Activated B cell treated with CpG ODN at 0.5 μM for 24 hours (primary cell): ENCODE measurements at regions not wholly inside any gene's neighbourhood (a gene's known extent, or its start where the extent isn't known, plus 50 kb on each side); places are given as distances from the start of the nearest gene placed in this dataset.

Experiments used
- ATAC-seq: fragments of 200-7000 bp; cut with Tn5 transposase; one replicate; pipeline ENCODE4 v1.10.0; 2021; ENCODE audit warnings: low read depth, mild to moderate bottlenecking, moderate library complexity
- CTCF ChIA-PET: fragments of 350-600 bp; sonication (Branson Sonifier 250); formaldehyde crosslinking; loops from one replicate; lab custom pipeline; 2021; ENCODE audit warnings: antibody characterized with exemption; lab: Charles Lee
- POLR2A ChIA-PET: fragments of 350-600 bp; sonication (Branson Sonifier 250); formaldehyde crosslinking; loops from one replicate; lab custom pipeline; 2021; ENCODE audit warnings: antibody characterized with exemption; lab: Charles Lee
- DNase-seq: peaks from one replicate; pipeline ENCODE4 v3.0.0; 2022
- H3K27ac Mint-ChIP-seq: one replicate; pipeline ENCODE4 v1.8.0; 2020; ENCODE audit warnings: mixed read lengths
- H3K27me3 Mint-ChIP-seq: one replicate; pipeline ENCODE4 v1.8.0; 2021; ENCODE audit warnings: mixed read lengths
- H3K36me3 Mint-ChIP-seq: one replicate; pipeline ENCODE4 v1.8.0; 2021; ENCODE audit warnings: low read depth, mixed read lengths
- H3K4me1 Mint-ChIP-seq: one replicate; pipeline ENCODE4 v1.8.0; 2021; ENCODE audit warnings: mixed read lengths
- H3K4me3 Mint-ChIP-seq: one replicate; pipeline ENCODE4 v1.8.0; 2020; ENCODE audit warnings: mild to moderate bottlenecking, mixed read lengths
- H3K9me3 Mint-ChIP-seq: one replicate; pipeline ENCODE4 v1.8.0; 2020; ENCODE audit warnings: mixed read lengths
- CTCF ChIP-seq: fragments of 200-600 bp; IDR thresholded peaks from one replicate; pipeline ENCODE4 v1.8.0; 2022; ENCODE audit warnings: antibody characterized with exemption, mild to moderate bottlenecking
- intact Hi-C: fragments of 100-400 bp; cut with micrococcal nuclease; formaldehyde crosslinking; loops from one replicate; pipeline ENCODE4 v1.15.1; 2024

- ChIA-PET POLR2A (no interaction called here), CTCF (no interaction called here)
- no peaks in the 10 kb centered on the region for H3K27me3 Mint-ChIP-seq
- no peak for ATAC-seq
- H3K4me3 Mint-ChIP-seq, result no peak overlapping the region
- peaks cover 7% of the 10 kb centered on the region for H3K9me3 Mint-ChIP-seq
- intact Hi-C loops, result no loop called here
- no peak for DNase-seq
- no peak for TF ChIP-seq CTCF
- no peaks in the 10 kb centered on the region for H3K36me3 Mint-ChIP-seq
- H3K27ac Mint-ChIP-seq, result no peak overlapping the region
- no peaks in the 10 kb centered on the region for H3K4me1 Mint-ChIP-seq
Measured at GRCh38 chr5:63535840-63536602, 426.2 kb downstream of the HTR1A start.

- ATAC-seq, result no peak
- intact Hi-C loops, result no loop called here
- DNase-seq, result no peak
- Mint-ChIP-seq H3K9me3 (peaks cover 8% of the 10 kb centered on the region), H3K4me1 (no peaks in the 10 kb centered on the region), H3K36me3 (no peaks in the 10 kb centered on the region), H3K27ac (no peak overlapping the region), H3K4me3 (no peak overlapping the region), H3K27me3 (no peaks in the 10 kb centered on the region)
- ChIA-PET POLR2A (no interaction called here), CTCF (no interaction called here)
- TF ChIP-seq CTCF, result no peak
Measured at GRCh38 chr5:63524281-63524680, 438.0 kb downstream of the HTR1A start.

- no peak overlapping the region for H3K4me3 Mint-ChIP-seq
- no peak for DNase-seq
- no peaks in the 10 kb centered on the region for H3K4me1 Mint-ChIP-seq
- CTCF ChIA-PET, result no interaction called here
- POLR2A ChIA-PET, result no interaction called here
- no peaks in the 10 kb centered on the region for H3K36me3 Mint-ChIP-seq
- TF ChIP-seq CTCF, result no peak
- peaks cover 8% of the 10 kb centered on the region for H3K9me3 Mint-ChIP-seq
- H3K27me3 Mint-ChIP-seq, result no peaks in the 10 kb centered on the region
- intact Hi-C loops, result no loop called here
- no peak for ATAC-seq
- no peak overlapping the region for H3K27ac Mint-ChIP-seq
Measured at GRCh38 chr5:63516006-63516405, 446.2 kb downstream of the HTR1A start.

GRCh38 chr5:63500242-63500641, 462.0 kb downstream of the HTR1A start:
- intact Hi-C loops, result no loop called here
- Mint-ChIP-seq H3K36me3 (no peaks in the 10 kb centered on the region), H3K4me3 (no peak overlapping the region), H3K27ac (no peak overlapping the region), H3K9me3 (peaks cover 8% of the 10 kb centered on the region), H3K27me3 (no peaks in the 10 kb centered on the region), H3K4me1 (no peaks in the 10 kb centered on the region)
- no peak for TF ChIP-seq CTCF
- ATAC-seq, result no peak
- CTCF ChIA-PET, result no interaction called here
- DNase-seq, result no peak
- POLR2A ChIA-PET, result no interaction called here

- no peak for TF ChIP-seq CTCF
- no peak overlapping the region for H3K4me3 Mint-ChIP-seq
- intact Hi-C loops, result no loop called here
- CTCF ChIA-PET, result no interaction called here
- ATAC-seq (no peak), DNase-seq (no peak)
- POLR2A ChIA-PET, result no interaction called here
- no peaks in the 10 kb centered on the region for H3K27me3 Mint-ChIP-seq
- H3K36me3 Mint-ChIP-seq, result no peaks in the 10 kb centered on the region
- no peaks in the 10 kb centered on the region for H3K4me1 Mint-ChIP-seq
- H3K9me3 Mint-ChIP-seq, result no peaks in the 10 kb centered on the region
- no peak overlapping the region for H3K27ac Mint-ChIP-seq
Measured at GRCh38 chr5:63495225-63495624, 467.0 kb downstream of the HTR1A start.
